ENCODE measurements at regions not wholly inside any gene's neighbourhood (a gene's known extent, or its start where the extent isn't known, plus 50 kb on each side); places are given as distances from the start of the nearest gene placed in this dataset.

DNA sequence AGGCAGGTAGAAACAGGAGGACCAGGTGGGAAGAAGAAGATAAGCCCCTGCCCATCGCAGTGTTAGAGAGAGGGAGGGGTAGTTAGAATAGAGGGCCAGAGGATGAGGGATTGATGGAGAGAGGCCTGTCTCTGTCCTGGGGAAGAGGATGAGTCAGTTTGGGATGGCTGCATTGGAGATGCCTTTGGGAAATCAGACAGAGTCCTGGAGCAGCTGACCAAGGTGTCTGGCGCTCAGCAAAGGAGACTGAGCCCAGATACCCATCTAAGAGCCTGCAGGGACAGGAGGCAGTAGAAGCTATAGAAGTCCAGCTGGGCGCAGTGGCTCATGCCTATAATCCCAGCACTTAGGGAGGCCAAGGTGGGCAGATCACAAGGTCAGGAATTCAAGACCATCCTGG lies 177.8 kb upstream of the HAAO start:
- TF ChIP-seq, protein P1, sequence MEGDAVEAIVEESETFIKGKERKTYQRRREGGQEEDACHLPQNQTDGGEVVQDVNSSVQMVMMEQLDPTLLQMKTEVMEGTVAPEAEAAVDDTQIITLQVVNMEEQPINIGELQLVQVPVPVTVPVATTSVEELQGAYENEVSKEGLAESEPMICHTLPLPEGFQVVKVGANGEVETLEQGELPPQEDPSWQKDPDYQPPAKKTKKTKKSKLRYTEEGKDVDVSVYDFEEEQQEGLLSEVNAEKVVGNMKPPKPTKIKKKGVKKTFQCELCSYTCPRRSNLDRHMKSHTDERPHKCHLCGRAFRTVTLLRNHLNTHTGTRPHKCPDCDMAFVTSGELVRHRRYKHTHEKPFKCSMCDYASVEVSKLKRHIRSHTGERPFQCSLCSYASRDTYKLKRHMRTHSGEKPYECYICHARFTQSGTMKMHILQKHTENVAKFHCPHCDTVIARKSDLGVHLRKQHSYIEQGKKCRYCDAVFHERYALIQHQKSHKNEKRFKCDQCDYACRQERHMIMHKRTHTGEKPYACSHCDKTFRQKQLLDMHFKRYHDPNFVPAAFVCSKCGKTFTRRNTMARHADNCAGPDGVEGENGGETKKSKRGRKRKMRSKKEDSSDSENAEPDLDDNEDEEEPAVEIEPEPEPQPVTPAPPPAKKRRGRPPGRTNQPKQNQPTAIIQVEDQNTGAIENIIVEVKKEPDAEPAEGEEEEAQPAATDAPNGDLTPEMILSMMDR (IDR thresholded peaks at IDR 0.05; ENCODE audit: low read depth, low read length, poor library complexity, severe bottlenecking), result no peak
- no peak for TF ChIP-seq EZH2phosphoT487 (IDR thresholded peaks at IDR 0.05; ENCODE audit: borderline replicate concordance, low read length)
